ENCODE measurements at regions not wholly inside any gene's neighbourhood (a gene's known extent, or its start where the extent isn't known, plus 50 kb on each side); places are given as distances from the start of the nearest gene placed in this dataset.

- H3K27ac ChIP-seq, result peak overlapping the region; percentile 81
- no peak for TF ChIP-seq CTCF (conservative IDR thresholded peaks at IDR 0.05)
Measured at GRCh38 chr5:93673316-93673954, 68.0 kb downstream of the POU5F2 start.

DNA sequence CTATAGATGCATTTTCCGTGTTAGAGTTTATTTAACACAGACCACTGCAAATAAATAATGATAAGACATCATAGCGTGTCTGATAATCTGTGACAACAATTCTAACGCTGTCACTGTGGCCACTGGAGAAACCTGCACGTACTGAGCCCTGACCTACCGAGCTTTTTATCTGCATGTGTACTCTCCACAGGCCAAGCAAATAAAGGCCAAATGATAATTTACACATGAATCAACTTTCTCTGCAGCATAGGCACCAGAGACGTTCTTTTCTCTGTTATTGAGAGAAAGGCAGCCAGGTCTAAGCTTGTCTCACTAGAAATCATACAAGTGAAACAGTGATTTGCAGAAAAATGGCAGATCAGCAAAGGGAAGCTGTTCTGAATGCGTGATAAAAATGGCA is 75.8 kb downstream of the POU5F2 start:
- peak overlapping the region; percentile 70 for H3K27ac ChIP-seq
- no peak for TF ChIP-seq CTCF (conservative IDR thresholded peaks at IDR 0.05)

- no peak overlapping the region for H3K27ac ChIP-seq
- TF ChIP-seq CTCF (conservative IDR thresholded peaks at IDR 0.05), result no peak
Measured at GRCh38 chr5:93660677-93661076, 77.7 kb downstream of the NR2F1 start.

- H3K27ac ChIP-seq, result no peak overlapping the region
- TF ChIP-seq CTCF (conservative IDR thresholded peaks at IDR 0.05), result no peak
Measured at GRCh38 chr5:93658044-93658443, 75.0 kb downstream of the NR2F1 start.

- no peak for TF ChIP-seq CTCF (conservative IDR thresholded peaks at IDR 0.05)
Measured at GRCh38 chr5:93654676-93655075, 71.7 kb downstream of the NR2F1 start.

DNA sequence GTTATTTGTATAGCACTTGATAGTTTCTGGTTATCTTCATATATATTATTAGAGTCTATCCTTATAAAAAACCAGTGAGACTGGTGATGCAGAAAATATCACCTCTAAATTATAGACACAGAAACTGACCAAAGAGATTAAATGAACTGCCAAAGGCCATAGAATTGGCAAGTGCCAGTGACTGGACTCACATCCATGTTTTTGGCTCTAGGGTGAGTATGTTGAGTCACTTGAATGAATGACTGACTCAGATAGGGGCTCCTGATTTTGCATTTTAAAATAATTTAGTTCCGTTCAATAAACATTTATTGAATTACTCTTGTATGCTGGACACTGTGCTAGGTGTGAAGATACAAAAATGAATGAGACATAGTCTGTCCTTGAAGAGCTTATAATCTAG is 70.7 kb downstream of the NR2F1 start:
- TF ChIP-seq CTCF (conservative IDR thresholded peaks at IDR 0.05), result no peak
- H3K27ac ChIP-seq, result no peak overlapping the region

More at GRCh38 chr5:93654676-93655075, 71.7 kb downstream of the NR2F1 start:
- H3K27ac ChIP-seq, result no peak overlapping the region

DNA sequence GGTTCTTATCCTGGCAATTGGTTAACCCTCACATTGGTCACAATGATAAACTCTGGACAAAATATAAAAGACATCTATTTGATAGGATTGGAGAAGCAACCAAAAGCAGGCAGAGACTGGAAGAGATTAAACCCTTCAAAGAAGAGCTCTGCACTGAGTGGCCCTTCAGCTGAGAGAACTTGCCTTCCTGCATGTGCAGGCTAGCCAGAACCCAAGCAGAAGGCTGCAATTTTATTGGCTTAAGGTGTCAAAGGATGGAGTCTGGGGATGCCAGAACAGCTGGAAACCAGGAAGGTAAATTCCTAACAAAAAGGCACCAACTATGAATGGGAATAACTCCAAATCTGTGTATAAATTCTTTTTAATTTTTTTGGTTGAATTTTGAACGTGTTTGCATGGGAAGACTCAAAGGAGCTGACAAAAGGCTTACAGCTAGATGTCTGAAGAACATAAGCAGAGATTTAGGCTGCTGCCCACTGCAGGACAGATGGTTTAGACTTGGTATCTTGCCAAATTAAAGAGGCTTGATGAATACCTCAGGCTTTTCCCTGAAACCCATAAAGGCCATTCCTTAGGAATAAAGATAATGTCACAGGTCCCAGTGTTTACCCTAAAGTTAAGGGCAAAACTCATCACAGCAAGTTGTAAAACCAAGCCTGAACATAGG is 66.3 kb downstream of the NR2F1 start:
- no peak overlapping the region for H3K27ac ChIP-seq

More for the DNA sequence above, 66.3 kb downstream of the NR2F1 start:
- TF ChIP-seq CTCF (conservative IDR thresholded peaks at IDR 0.05), result no peak
